Heart left ventricle (tissue), 13 donors: ENCODE measurements at regions not wholly inside any gene's neighbourhood (a gene's known extent, or its start where the extent isn't known, plus 50 kb on each side); places are given as distances from the start of the nearest gene placed in this dataset.

Experiments used
- POLR2A ChIP-seq, 2 donors: fragments of 450-650 bp; IDR thresholded peaks; one replicate each; pipeline ENCODE4 v1.6.1; 2017; ENCODE audit warnings: antibody characterized with exemption in 2 of 2, mild to moderate bottlenecking in 2 of 2, moderate library complexity in 2 of 2
- TF ChIP-seq, protein P1 (sequence below), 12 donors: fragments of 200-600 bp; sonication (generic) in 4 of 12; IDR thresholded peaks; one replicate each; pipeline versions ENCODE4 v1.5.0 to v1.8.0; 2018 to 2022; ENCODE audit warnings: antibody characterized with exemption in 12 of 12, mild to moderate bottlenecking in 5 of 12
- donor health status: ischemic (EF 13 %, LVEDD 7.1; RV severe dilation, severe dysfunction).
- donor health status: DM: no; HTN: yes; CAD: no.
- donor health status: DM: no; HTN: no; CAD: no.
- donor health status: ischemic (EF 25% LVEDD 6.9; RV normal size, moderate dysfunction).
- donor health status: ischemic (EF 25% LVEDD 5.7; RV mildly dilated, moderate dysfunction).
- donor health status: ischemic (EF 35%, LVEDD 5.7; RV mildly dilated, moderate dysfunction).
- donor health status: nonischemic (EF 11% LVEDD 7.7; RV severe dilation, severe dysfunction).
- donor health status: DM: yes; HTN: yes; CAD: no.
- donor health status: PGD.
- donor health status: ischemic (EF 29% LVEDD 5.4; RV normal size, mild dysfunction).
- donor health status: nonischemic (EF 23%, LVEDD 6.1; RV moderate dilation, normal function).

- TF ChIP-seq, protein P1, sequence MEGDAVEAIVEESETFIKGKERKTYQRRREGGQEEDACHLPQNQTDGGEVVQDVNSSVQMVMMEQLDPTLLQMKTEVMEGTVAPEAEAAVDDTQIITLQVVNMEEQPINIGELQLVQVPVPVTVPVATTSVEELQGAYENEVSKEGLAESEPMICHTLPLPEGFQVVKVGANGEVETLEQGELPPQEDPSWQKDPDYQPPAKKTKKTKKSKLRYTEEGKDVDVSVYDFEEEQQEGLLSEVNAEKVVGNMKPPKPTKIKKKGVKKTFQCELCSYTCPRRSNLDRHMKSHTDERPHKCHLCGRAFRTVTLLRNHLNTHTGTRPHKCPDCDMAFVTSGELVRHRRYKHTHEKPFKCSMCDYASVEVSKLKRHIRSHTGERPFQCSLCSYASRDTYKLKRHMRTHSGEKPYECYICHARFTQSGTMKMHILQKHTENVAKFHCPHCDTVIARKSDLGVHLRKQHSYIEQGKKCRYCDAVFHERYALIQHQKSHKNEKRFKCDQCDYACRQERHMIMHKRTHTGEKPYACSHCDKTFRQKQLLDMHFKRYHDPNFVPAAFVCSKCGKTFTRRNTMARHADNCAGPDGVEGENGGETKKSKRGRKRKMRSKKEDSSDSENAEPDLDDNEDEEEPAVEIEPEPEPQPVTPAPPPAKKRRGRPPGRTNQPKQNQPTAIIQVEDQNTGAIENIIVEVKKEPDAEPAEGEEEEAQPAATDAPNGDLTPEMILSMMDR (IDR thresholded peaks at IDR 0.05) = no peak
- TF ChIP-seq POLR2A (IDR thresholded peaks at IDR 0.05) = no peak
Observed at GRCh38 chr12:116456330-116457082, 102.7 kb upstream of the MAP1LC3B2 start.
